GM23338 (cell line): ENCODE measurements at regions not wholly inside any gene's neighbourhood (a gene's known extent, or its start where the extent isn't known, plus 50 kb on each side); places are given as distances from the start of the nearest gene placed in this dataset.

Experiments
- CTCF ChIP-seq, 2 experiments: fragments of 200-600 bp in 1 of 2; sonication (generic) in 1 of 2; conservative IDR thresholded peaks; 2 replicates each; pipeline versions ENCODE4 v1.5.1 to v1.6.1; 2016 to 2017; ENCODE audit warnings: antibody characterized with exemption in 2 of 2, low read depth in 2 of 2, mild to moderate bottlenecking in 2 of 2, moderate library complexity in 1 of 2
- EZH2 ChIP-seq: fragments of 200-600 bp; sonication (generic); IDR thresholded peaks from one replicate; pipeline ENCODE4 v1.8.0; 2017; ENCODE audit warnings: antibody characterized with exemption, mild to moderate bottlenecking, low read depth; ENCODE audit not compliant: unreplicated experiment
- EZH2phosphoT487 ChIP-seq: fragments of 200-600 bp; sonication (generic); IDR thresholded peaks from one replicate; pipeline ENCODE4 v1.8.1; 2018; ENCODE audit warnings: antibody characterized with exemption; ENCODE audit not compliant: unreplicated experiment
- POLR2AphosphoS5 ChIP-seq: IDR thresholded peaks from 2 replicates; pipeline ENCODE4 v1.6.1; 2016; ENCODE audit warnings: antibody characterized with exemption, low read depth

- TF ChIP-seq CTCF (conservative IDR thresholded peaks at IDR 0.05; ENCODE audit: low read depth in 2 of 2) (no peak), POLR2AphosphoS5 (no peak), EZH2 (no peak), EZH2phosphoT487 (no peak)
These were observed 226.3 kb downstream of the ATP23 start for GRCh38 chr12:58167622-58168021.
